H1 (cell line): ENCODE measurements at regions not wholly inside any gene's neighbourhood (a gene's known extent, or its start where the extent isn't known, plus 50 kb on each side); places are given as distances from the start of the nearest gene placed in this dataset.

Experiments
- CTCF ChIA-PET: fragments of 300-600 bp; sonication (Branson Sonifier 250); formaldehyde crosslinking; loops from one replicate; lab custom pipeline; 2021; ENCODE audit not compliant: partially characterized antibody; lab: Charles Lee
- POLR2A ChIA-PET: fragments of 300-600 bp; sonication (Branson Sonifier 250); formaldehyde crosslinking; loops from one replicate; lab custom pipeline; 2021; ENCODE audit warnings: inconsistent platforms; ENCODE audit not compliant: partially characterized antibody; lab: Charles Lee
- DNase-seq, 2 experiments: peaks; one replicate each; pipeline versions ENCODE4 v3.0.0 to v3.0.0-alpha.2; 2010 to 2022; ENCODE audit warnings: low spot score in 2 of 2, low read depth in 1 of 2, mixed read lengths in 1 of 2
- FAIRE-seq: peaks from 2 replicates; lab custom pipeline; 2011; peaks lifted over from hg19 to GRCh38; lab: Jason Lieb, UNC
- H2AFZ ChIP-seq: 2 replicates; pipeline ENCODE4 v1.8.1; 2012; ENCODE audit warnings: low read length, inconsistent platforms
- H2AK5ac ChIP-seq: 2 replicates; pipeline ENCODE4 v1.6.1; 2013; ENCODE audit warnings: low read depth, low read length
- H2BK120ac ChIP-seq: replicated peaks from 2 replicates; pipeline ENCODE3; 2013; ENCODE audit warnings: low read depth, low read length, inconsistent platforms
- H2BK12ac ChIP-seq: 2 replicates; pipeline ENCODE4 v1.6.1; 2013; ENCODE audit warnings: low read depth, low read length
- H2BK15ac ChIP-seq: 2 replicates; pipeline ENCODE4 v1.6.1; 2013; ENCODE audit warnings: low read length
- H2BK20ac ChIP-seq: 2 replicates; pipeline ENCODE4 v1.6.1; 2013; ENCODE audit warnings: low read length
- H2BK5ac ChIP-seq: 2 replicates; pipeline ENCODE4 v1.6.1; 2013; ENCODE audit warnings: low read depth, low read length
- H3K14ac ChIP-seq: 2 replicates; pipeline ENCODE4 v1.6.1; 2013; ENCODE audit warnings: inconsistent platforms; ENCODE audit not compliant: insufficient read length
- H3K18ac ChIP-seq: 2 replicates; pipeline ENCODE4 v1.6.1; 2013; ENCODE audit warnings: low read length; ENCODE audit errors: extremely low read depth
- H3K23ac ChIP-seq: 2 replicates; pipeline ENCODE4 v1.6.1; 2013; ENCODE audit warnings: inconsistent platforms; ENCODE audit not compliant: insufficient read length
- H3K23me2 ChIP-seq: 2 replicates; pipeline ENCODE4 v1.6.1; 2013; ENCODE audit warnings: low read depth, low read length
- H3K27ac ChIP-seq: 2 replicates; pipeline ENCODE4 v1.6.1; 2011; ENCODE audit warnings: low read depth, low read length, inconsistent platforms
- H3K27me3 ChIP-seq, 4 experiments: replicated peaks in 1 of 4; 1 replicate in 1 of 4; 2 replicates in 3 of 4; pipeline versions ENCODE4 v1.6.1 to v1.8.1; 2011 to 2013; ENCODE audit warnings: low read length in 3 of 4, mild to moderate bottlenecking in 3 of 4, inconsistent platforms in 2 of 4, mixed read lengths in 2 of 4, moderate library complexity in 1 of 4; ENCODE audit not compliant: control insufficient read depth in 3 of 4, insufficient read depth in 3 of 4; ENCODE audit errors: extremely low read depth in 1 of 4
- H3K36me3 ChIP-seq, 4 experiments: 2 replicates each; pipeline versions ENCODE4 v1.6.1 to v1.8.1; 2011 to 2013; ENCODE audit warnings: mild to moderate bottlenecking in 4 of 4, low read length in 3 of 4, moderate library complexity in 2 of 4, control low read depth in 1 of 4, inconsistent platforms in 1 of 4; ENCODE audit not compliant: insufficient read depth in 4 of 4, control insufficient read depth in 2 of 4
- H3K4ac ChIP-seq: replicated peaks from 2 replicates; pipeline ENCODE3; 2013; ENCODE audit warnings: low read length, low read depth, mixed read lengths, inconsistent platforms; ENCODE audit not compliant: insufficient read length
- H3K4me1 ChIP-seq, 4 experiments: replicated peaks in 1 of 4; 1 replicate in 1 of 4; 2 replicates in 3 of 4; pipeline versions ENCODE4 v1.6.1 to v1.8.1; 2011 to 2013; ENCODE audit warnings: low read length in 3 of 4, inconsistent platforms in 2 of 4, mixed read lengths in 1 of 4; ENCODE audit not compliant: insufficient read depth in 4 of 4, control insufficient read depth in 3 of 4
- H3K4me2 ChIP-seq, 2 experiments: 2 replicates each; pipeline versions ENCODE4 v1.6.1 to v1.8.1; 2011 to 2013; ENCODE audit warnings: low read depth in 2 of 2, low read length in 2 of 2, control low read depth in 1 of 2, inconsistent platforms in 1 of 2, mild to moderate bottlenecking in 1 of 2; ENCODE audit not compliant: insufficient read depth in 1 of 2
- H3K4me3 ChIP-seq, 4 experiments: fragments of 200-600, 300-600 bp in 1 of 4; sonication (generic), shearing (Covaris generic), sonication (Bioruptor Twin) in 1 of 4; 2 replicates each; pipeline versions ENCODE4 v1.5.1 to v1.8.1; 2011 to 2016; ENCODE audit warnings: low read length in 4 of 4, low read depth in 3 of 4, control low read depth in 2 of 4, inconsistent platforms in 2 of 4, mild to moderate bottlenecking in 2 of 4, mixed read lengths in 1 of 4, moderate library complexity in 1 of 4; ENCODE audit not compliant: insufficient read depth in 2 of 4; ENCODE audit errors: extremely low read depth in 1 of 4
- H3K56ac ChIP-seq: replicated peaks from 2 replicates; pipeline ENCODE3; 2013; ENCODE audit warnings: low read depth, mild to moderate bottlenecking, mixed read lengths, low read length, inconsistent platforms; ENCODE audit not compliant: insufficient read length
- H3K79me1 ChIP-seq: 2 replicates; pipeline ENCODE4 v1.6.1; 2013; ENCODE audit warnings: low read depth, low read length, control low read depth
- H3K79me2 ChIP-seq, 2 experiments: 2 replicates each; pipeline versions ENCODE4 v1.6.1 to v1.8.1; 2012 to 2013; ENCODE audit warnings: low read length in 2 of 2, mild to moderate bottlenecking in 2 of 2, inconsistent platforms in 1 of 2; ENCODE audit not compliant: insufficient read depth in 2 of 2, control insufficient read depth in 1 of 2
- H3K9ac ChIP-seq, 4 experiments: replicated peaks in 1 of 4; 1 replicate in 1 of 4; 2 replicates in 3 of 4; pipeline versions ENCODE4 v1.6.1 to v1.8.1; 2011 to 2013; ENCODE audit warnings: low read depth in 3 of 4, low read length in 3 of 4, control low read depth in 2 of 4, mild to moderate bottlenecking in 2 of 4, moderate library complexity in 2 of 4, inconsistent platforms in 1 of 4; ENCODE audit errors: extremely low read depth in 1 of 4
- H3K9me3 ChIP-seq, 2 experiments: 2 replicates each; pipeline versions ENCODE4 v1.6.1 to v1.8.1; 2012 to 2013; ENCODE audit warnings: mild to moderate bottlenecking in 2 of 2, moderate library complexity in 2 of 2, control low read depth in 1 of 2, inconsistent platforms in 1 of 2, low read depth in 1 of 2, low read length in 1 of 2, mixed read lengths in 1 of 2; ENCODE audit not compliant: insufficient read depth in 2 of 2
- H4K20me1 ChIP-seq, 2 experiments: replicated peaks in 1 of 2; 2 replicates each; pipeline versions ENCODE3 to v1.8.1; 2011 to 2013; ENCODE audit warnings: inconsistent platforms in 2 of 2, low read length in 2 of 2, mild to moderate bottlenecking in 1 of 2; ENCODE audit not compliant: insufficient read depth in 2 of 2, control insufficient read depth in 1 of 2
- H4K5ac ChIP-seq: 2 replicates; pipeline ENCODE4 v1.6.1; 2013; ENCODE audit warnings: low read length, low read depth, mixed read lengths, inconsistent platforms; ENCODE audit not compliant: insufficient read length
- H4K8ac ChIP-seq: 2 replicates; pipeline ENCODE4 v1.8.0; 2013; ENCODE audit warnings: mild to moderate bottlenecking, moderate library complexity, low read length, inconsistent platforms; ENCODE audit not compliant: insufficient read depth; ENCODE audit errors: extremely low read depth
- H4K91ac ChIP-seq: replicated peaks from 2 replicates; pipeline ENCODE3; 2013; ENCODE audit warnings: low read length, mixed read lengths, inconsistent platforms; ENCODE audit not compliant: insufficient read length
- CTCF ChIP-seq, 3 experiments: IDR thresholded peaks; 1 replicate in 2 of 3; 2 replicates in 1 of 3; pipeline versions ENCODE4 v1.5.1 to v1.6.1; 2011; ENCODE audit warnings: low read length in 3 of 3, mild to moderate bottlenecking in 3 of 3, inconsistent platforms in 2 of 3, low read depth in 1 of 3, moderate library complexity in 1 of 3; ENCODE audit not compliant: insufficient read depth in 1 of 3; ENCODE audit errors: control extremely low read depth in 1 of 3
- EP300 ChIP-seq, 2 experiments: IDR thresholded peaks; 1 replicate in 1 of 2; 2 replicates in 1 of 2; pipeline ENCODE4 v1.6.1; 2011 to 2012; ENCODE audit warnings: low read depth in 2 of 2, low read length in 2 of 2, mild to moderate bottlenecking in 2 of 2, borderline replicate concordance in 1 of 2, inconsistent platforms in 1 of 2, moderate library complexity in 1 of 2
- HDAC6 ChIP-seq: IDR thresholded peaks from one replicate; pipeline ENCODE4 v1.7.1; 2012; ENCODE audit warnings: low read depth, mild to moderate bottlenecking, inconsistent platforms, low read length, moderate library complexity
- KDM1A ChIP-seq: fragments of 200-600, 300-600 bp; sonication (generic); IDR thresholded peaks from 2 replicates; pipeline ENCODE4 v1.7.1; 2016; ENCODE audit warnings: mild to moderate bottlenecking, low read length, borderline replicate concordance
- NRF1 ChIP-seq: IDR thresholded peaks from 2 replicates; pipeline ENCODE4 v1.6.1; 2011; ENCODE audit warnings: mild to moderate bottlenecking, low read depth, low read length, improper control_type of control experiment
- POLR2A ChIP-seq, 2 experiments: IDR thresholded peaks; 1 replicate in 1 of 2; 2 replicates in 1 of 2; pipeline ENCODE4 v1.6.1; 2011; ENCODE audit warnings: low read depth in 2 of 2, low read length in 2 of 2, mild to moderate bottlenecking in 2 of 2; ENCODE audit errors: control extremely low read depth in 1 of 2
- POU5F1 ChIP-seq: IDR thresholded peaks from 2 replicates; pipeline ENCODE4 v1.6.1; 2011; ENCODE audit warnings: low read depth, mild to moderate bottlenecking, low read length, moderate library complexity
- RAD21 ChIP-seq, 2 experiments: IDR thresholded peaks in 1 of 2; conservative IDR thresholded peaks in 1 of 2; 2 replicates each; pipeline ENCODE4 v1.6.1; 2011; ENCODE audit warnings: low read depth in 2 of 2, low read length in 2 of 2, improper control_type of control experiment in 1 of 2, inconsistent platforms in 1 of 2, mild to moderate bottlenecking in 1 of 2, moderate library complexity in 1 of 2
- RXRA ChIP-seq: IDR thresholded peaks from 2 replicates; pipeline ENCODE4 v1.6.1; 2011; ENCODE audit warnings: low read depth, mild to moderate bottlenecking, low read length, moderate library complexity; ENCODE audit not compliant: insufficient read depth
- TAF1 ChIP-seq: IDR thresholded peaks from 2 replicates; pipeline ENCODE4 v1.6.1; 2011; ENCODE audit warnings: mild to moderate bottlenecking, low read depth, low read length
- TBP ChIP-seq: IDR thresholded peaks from 2 replicates; pipeline ENCODE4 v1.6.1; 2011; ENCODE audit warnings: low read depth, low read length, improper control_type of control experiment
- TEAD4 ChIP-seq: IDR thresholded peaks from 2 replicates; pipeline ENCODE4 v1.6.1; 2012; ENCODE audit warnings: low read depth, low read length, inconsistent platforms, mixed read lengths
- WGBS, 2 experiments: shearing (Covaris generic) in 1 of 2; methylation state at CpG; one replicate each; pipeline versions ENCODE4 v1.1.6 to v1.1.7; 2013 to 2015; ENCODE audit warnings: low lambda C conversion rate in 2 of 2, mixed read lengths in 2 of 2, inconsistent platforms in 1 of 2, low coverage in 1 of 2, missing lambda C conversion rate in 1 of 2; ENCODE audit not compliant: insufficient replicate concordance in 2 of 2, insufficient coverage in 1 of 2, insufficient read length in 1 of 2; ENCODE audit errors: extremely low coverage in 1 of 2, missing lambda C conversion rate in 1 of 2; 5-methylcytosine and 5-hydroxymethylcytosine counted together

GRCh38 chr13:91119643-91120042 is 227.8 kb upstream of the MIR17HG start:
- WGBS, 2 experiments = 93% methylated on average over 3 of the region's 3 CpGs; no CpG with 5 or more reads in 1 of the 2 experiments
- no peaks in the 10 kb centered on the region for H4K20me1 ChIP-seq
- H3K4ac ChIP-seq = no peak overlapping the region
- H2BK20ac ChIP-seq = no peak overlapping the region
- no peak overlapping the region for H3K23ac ChIP-seq
- FAIRE-seq = no peak
- H3K79me2 ChIP-seq = no peaks in the 10 kb centered on the region
- no peak overlapping the region for H4K91ac ChIP-seq
- H3K36me3 ChIP-seq = no peaks in the 10 kb centered on the region
- peaks cover 0 to 3% (median 0%) of the 10 kb centered on the region in 4 experiments; a peak in 1 of 7 replicates for H3K4me1 ChIP-seq
- H3K4me3 ChIP-seq = no peak overlapping the region
- no peak overlapping the region for H2BK5ac ChIP-seq
- no peak overlapping the region for H4K5ac ChIP-seq
- ChIA-PET CTCF (no interaction called here), POLR2A (no interaction called here)
- no peak for DNase-seq
- no peak overlapping the region for H2BK15ac ChIP-seq
- H3K27ac ChIP-seq = no peak overlapping the region
- H3K79me1 ChIP-seq = no peaks in the 10 kb centered on the region
- H4K8ac ChIP-seq = no peak overlapping the region
- no peak overlapping the region for H3K14ac ChIP-seq
- no peak overlapping the region for H3K4me2 ChIP-seq
- no peak overlapping the region for H2AK5ac ChIP-seq
- H2BK120ac ChIP-seq = no peak overlapping the region
- no peak overlapping the region for H2BK12ac ChIP-seq
- no peaks in the 10 kb centered on the region for H3K23me2 ChIP-seq
- H3K9me3 ChIP-seq = no peaks in the 10 kb centered on the region
- no peak overlapping the region for H2AFZ ChIP-seq
- H3K18ac ChIP-seq = no peak overlapping the region
- no peak overlapping the region for H3K56ac ChIP-seq
- H3K27me3 ChIP-seq = no peaks in the 10 kb centered on the region
- H3K9ac ChIP-seq = no peak overlapping the region
- TF ChIP-seq CTCF (IDR thresholded peaks at IDR 0.05; ENCODE audit: control extremely low read depth in 1 of 3, insufficient read depth in 1 of 3, low read depth in 1 of 3, low read length in 3 of 3) (no peak), KDM1A (no peak), TBP (no peak), EP300 (IDR thresholded peaks at IDR 0.05; ENCODE audit: borderline replicate concordance in 1 of 2, low read depth in 2 of 2, low read length in 2 of 2) (no peak), TEAD4 (no peak), RXRA (no peak), TAF1 (no peak), POLR2A (IDR thresholded peaks at IDR 0.05; ENCODE audit: control extremely low read depth in 1 of 2, low read depth in 2 of 2, low read length in 2 of 2) (no peak), RAD21 (IDR thresholded peaks at IDR 0.05 in 1 of 2, conservative IDR thresholded peaks at IDR 0.05 in 1 of 2; ENCODE audit: low read depth in 2 of 2, low read length in 2 of 2) (no peak), HDAC6 (no peak), NRF1 (no peak), POU5F1 (no peak)
